Nucleus accumbens (tissue), 56 donors: ENCODE measurements at regions not wholly inside any gene's neighbourhood (a gene's known extent, or its start where the extent isn't known, plus 50 kb on each side); places are given as distances from the start of the nearest gene placed in this dataset.
"Not testable (repeated sequence)": the region's sequence is repeated elsewhere in the genome, so short reads cannot be mapped to it uniquely, and the experiment has no call there.

ENCODE experiments used
- DNase-seq, 56 donors: peaks; one replicate each; lab custom pipeline; 2025; lab: John Stamatoyannopoulos, UW

DNA sequence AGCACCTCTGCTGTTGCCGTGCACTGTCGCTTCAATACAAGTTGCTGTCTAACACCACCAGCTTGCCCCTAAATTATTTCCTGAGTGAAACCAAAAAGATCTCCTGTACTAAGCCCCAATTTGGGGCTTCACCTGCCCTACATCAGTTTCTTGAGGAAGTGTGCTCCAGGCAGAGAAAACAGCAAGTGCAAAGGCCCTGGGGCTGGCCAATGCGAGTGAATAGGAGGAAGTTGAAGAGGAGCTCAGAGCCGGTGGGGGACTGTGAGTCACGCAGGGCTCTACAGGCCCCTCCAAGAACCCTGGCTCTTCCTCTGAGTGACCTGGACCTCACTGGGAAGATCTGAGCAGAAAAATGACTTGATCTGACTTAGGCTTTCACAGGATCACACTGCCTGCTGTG lies 117.2 kb downstream of the IPO8 start:
- no peak for DNase-seq

GRCh38 chr12:30573145-30573544 lies 122.5 kb downstream of the IPO8 start:
- DNase-seq: no peak

GRCh38 chr12:30570211-30570890 lies 125.3 kb downstream of the IPO8 start:
- DNase-seq: no peak

DNA sequence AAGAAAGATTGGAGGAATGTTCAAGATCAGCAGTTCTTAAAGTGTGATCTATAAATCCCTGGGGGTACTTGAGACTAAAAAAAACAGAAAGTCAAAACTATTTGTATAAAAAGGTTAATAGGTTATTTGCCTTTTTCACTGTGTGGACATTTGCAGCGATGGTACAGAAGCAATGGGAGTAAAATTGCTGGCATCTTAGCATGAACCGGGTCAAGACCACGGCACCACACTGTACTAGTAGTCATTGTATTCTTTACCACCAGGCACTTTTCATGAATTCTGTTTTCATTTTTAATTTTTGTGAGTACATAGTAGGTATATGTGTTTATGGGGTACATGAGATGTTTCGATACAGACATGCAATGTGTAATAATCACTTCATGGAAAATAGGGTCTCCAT lies 126.2 kb downstream of the IPO8 start:
- no peak for DNase-seq

DNA sequence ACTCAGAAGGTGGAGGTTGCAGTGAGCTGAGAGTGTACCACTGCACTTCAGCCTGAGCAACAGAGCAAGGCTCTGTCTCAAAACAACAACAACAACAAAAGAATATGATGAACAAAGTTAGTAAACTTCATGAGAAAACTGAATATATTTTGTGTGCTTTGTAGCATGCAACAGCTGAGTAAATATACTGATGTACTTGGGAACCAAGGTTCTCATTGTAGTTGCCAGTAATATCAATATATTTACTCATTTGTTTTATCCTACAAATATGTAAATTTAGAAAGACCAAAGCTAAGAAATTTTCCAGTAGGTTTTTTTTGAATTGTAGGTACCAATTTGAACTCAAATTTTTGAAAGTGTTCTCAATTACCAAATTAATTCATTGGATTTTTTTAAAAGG lies 127.2 kb downstream of the IPO8 start:
- DNase-seq: no peak

DNA sequence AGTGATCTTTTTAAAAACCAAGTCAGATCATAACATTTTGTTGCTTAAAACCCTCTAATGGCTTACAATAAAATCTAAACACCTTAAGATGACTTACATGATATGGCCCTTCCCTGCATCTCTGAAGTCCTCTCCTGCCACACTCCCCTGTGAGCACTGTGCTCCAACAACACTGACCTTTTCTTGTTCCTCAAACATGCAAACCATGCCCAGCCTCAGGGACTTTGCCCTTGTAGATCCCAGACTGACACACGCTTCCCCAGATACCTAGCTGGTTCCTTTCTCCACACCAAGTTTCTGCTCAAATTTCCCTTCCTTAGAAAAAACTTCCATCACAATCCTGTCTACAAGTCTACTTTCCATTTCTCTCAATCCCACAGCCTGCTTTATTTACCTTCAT lies 128.6 kb downstream of the IPO8 start:
- DNase-seq: no peak

DNA sequence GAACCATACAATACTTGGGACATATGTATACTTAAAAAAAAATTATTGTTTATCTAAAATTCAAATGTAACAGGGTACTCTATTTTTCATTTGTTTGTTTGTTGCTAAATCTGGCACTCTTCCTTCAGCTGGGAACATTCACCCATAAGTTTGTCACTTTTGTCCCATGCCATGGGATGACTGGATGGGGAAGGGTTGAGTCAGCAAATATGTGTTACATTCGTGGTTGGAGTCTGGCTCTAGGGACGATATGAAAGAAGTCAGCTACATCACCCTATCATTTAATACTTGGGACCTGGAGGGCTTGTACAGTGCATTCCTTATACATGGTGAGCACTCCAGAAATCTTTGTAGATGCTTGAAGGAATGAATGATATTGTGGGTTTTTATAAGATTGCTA lies 131.3 kb downstream of the IPO8 start:
- no peak for DNase-seq

- DNase-seq: no peak
Measured at GRCh38 chr12:30548203-30548602, 147.5 kb downstream of the IPO8 start.

DNA sequence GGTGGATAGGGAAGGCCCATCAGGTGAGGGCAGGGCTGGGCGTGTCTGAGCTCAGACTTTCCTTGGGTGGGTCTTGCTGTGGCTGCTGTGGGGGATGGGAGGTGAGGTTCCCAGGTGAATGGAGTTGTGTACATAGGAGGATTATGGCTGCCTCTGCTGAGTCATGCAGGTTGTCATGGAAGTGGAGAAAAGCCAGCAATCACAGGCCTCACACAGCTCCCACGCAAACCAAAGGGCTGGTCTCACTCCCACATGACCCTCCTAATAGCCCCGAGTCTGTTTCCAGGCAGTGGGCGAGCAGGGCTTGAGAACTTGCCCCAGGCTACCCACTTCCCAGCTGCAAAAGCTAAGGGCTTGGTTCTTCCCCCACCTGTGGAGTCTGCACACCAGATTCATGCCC lies 149.5 kb downstream of the IPO8 start:
- no peak for DNase-seq

DNA sequence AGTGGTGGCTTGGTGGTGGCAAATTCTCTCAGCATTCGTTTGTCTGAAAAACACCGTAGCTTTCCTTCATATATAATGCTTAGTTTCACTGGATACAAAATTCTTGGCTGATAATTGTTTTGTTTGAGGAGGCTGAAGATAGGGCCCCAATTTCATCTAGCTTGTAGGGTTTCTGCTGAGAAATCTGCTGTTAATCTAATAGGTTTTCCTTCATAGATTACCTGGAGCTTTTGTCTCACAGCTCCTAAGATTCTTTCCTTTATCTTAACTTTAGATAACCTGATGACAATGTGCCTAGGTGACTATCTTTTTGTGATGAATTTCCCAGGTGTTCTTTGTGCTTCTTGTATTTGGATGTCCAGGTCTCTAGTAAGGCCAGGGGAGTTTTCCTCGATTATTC lies 151.0 kb downstream of the IPO8 start:
- DNase-seq: not testable (repeated sequence)

DNA sequence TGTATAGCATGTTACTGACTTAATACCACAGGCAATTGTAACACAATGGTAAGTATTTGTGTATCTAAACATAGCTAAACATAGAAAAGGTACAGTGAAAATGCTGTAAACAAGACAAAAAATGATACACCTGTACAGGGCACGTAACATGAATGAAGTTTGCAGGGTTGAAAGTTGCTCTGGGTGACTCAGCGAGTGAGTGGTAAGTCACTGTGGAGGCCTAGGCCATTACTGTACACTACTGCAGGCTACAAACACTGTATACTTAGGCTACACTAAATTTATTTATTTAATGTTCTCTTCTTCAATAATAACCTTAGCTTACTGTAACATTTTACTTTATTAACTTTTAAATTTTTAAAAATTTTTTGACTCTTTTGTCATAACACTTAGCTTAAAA lies 158.4 kb downstream of the IPO8 start:
- DNase-seq: no peak

- no peak for DNase-seq
Measured at GRCh38 chr12:30533558-30534265, 162.0 kb downstream of the IPO8 start.

DNA sequence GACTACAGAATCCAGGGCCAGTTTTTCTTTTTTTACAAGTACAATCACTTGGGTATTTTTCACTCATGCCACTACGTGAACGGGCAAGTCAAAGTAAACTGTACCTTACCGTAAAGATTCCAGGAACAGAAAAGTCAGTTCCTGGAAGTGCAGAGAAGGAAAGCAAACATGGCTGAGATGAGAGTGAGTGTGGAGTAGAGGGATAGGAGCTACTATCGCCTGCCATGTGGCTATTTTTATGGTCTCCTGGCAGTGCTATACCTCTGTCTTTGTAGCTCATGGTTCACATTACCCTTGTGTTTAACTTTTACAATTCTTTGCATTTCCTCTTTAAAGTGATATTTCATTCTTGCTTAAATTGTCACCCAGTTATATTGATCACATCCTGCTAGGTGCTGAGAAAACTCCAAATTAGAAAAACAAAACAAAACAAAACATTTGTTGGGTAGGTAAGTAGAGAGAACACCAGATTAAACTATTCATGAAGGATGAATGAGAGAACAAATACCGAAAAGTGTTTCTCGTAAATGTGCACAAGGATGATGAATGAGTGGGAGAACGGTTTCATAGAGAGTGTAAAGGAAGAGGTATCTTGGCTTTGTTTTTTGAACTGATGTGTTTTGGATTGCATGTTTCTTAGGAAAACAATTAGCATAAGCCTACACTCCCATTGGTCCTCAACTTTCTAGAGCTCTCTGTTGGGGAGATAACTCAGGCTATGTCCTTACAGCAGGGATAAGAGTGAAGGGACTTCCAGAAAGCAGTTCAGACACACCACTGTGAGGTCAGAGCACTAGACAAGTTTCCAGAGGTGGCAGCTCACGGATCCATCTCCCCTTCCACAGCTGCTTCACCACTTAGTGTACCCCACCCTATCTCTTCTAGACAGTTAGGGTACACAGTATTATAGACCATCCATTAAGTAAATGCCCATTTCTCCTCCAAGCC lies 163.7 kb downstream of the IPO8 start:
- DNase-seq: no peak

GRCh38 chr12:30529489-30530269 lies 166.0 kb downstream of the IPO8 start:
- no peak for DNase-seq

DNA sequence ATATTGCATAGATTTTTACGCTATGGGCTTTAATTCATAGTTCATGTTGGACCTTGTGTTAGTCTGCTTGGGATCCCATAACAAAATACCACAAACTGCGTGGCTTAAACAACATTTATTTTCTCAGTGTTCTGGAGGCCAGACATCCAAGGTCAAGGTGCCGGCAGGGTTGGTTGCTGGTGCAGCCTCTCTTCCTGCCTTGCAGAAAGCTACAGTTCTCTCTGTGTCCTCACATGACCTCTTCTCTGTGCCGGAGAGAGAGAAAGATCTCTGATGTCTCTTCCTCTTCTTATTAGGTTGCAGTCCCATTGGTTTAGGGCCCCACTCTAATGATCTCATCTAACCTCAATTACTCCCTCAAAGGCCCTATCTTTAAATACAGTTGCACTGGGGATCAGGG lies 170.5 kb downstream of the IPO8 start:
- DNase-seq: no peak

GRCh38 chr12:30520285-30520684 lies 175.4 kb downstream of the IPO8 start:
- not testable (repeated sequence) for DNase-seq

- no peak for DNase-seq
Measured at GRCh38 chr12:30519535-30519934, 176.1 kb downstream of the IPO8 start.

GRCh38 chr12:30517320-30517719 lies 178.3 kb downstream of the IPO8 start:
- DNase-seq: no peak

- DNase-seq: no peak
Measured at GRCh38 chr12:30515351-30515750, 180.3 kb downstream of the IPO8 start.

DNA sequence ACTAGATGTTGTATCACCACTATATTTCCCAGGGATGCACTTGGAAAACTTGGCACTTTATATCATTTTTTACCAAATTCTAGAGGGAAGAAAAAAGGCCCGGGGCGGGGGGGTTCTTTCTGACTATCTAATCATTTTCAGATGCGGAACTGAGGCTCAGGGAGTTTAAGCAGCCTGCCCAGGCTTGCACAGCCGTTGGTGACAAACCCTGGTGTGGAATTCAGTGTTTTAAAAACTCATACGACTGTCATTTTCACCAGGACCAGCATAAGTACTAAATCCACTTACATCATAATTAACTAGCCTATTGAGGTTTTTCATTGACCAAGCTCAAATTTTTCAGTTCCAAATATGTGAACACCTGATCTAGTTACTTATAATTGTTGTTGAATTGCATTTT lies 181.0 kb downstream of the IPO8 start:
- no peak for DNase-seq
